B cell (primary cell): ENCODE measurements at regions not wholly inside any gene's neighbourhood (a gene's known extent, or its start where the extent isn't known, plus 50 kb on each side); places are given as distances from the start of the nearest gene placed in this dataset.

Experiments used
- ATAC-seq: fragments of 200-7000 bp; cut with Tn5 transposase; one replicate; pipeline ENCODE4 v1.10.0; 2021; ENCODE audit warnings: low read depth, mild to moderate bottlenecking, moderate number of reproducible peaks, moderate library complexity
- CTCF ChIA-PET: fragments of 350-600 bp; sonication (Branson Sonifier 250); formaldehyde crosslinking; loops from one replicate; lab custom pipeline; 2021; ENCODE audit warnings: antibody characterized with exemption, inconsistent platforms; lab: Charles Lee
- POLR2A ChIA-PET: fragments of 350-600 bp; sonication (Branson Sonifier 250); formaldehyde crosslinking; loops from one replicate; lab custom pipeline; 2021; ENCODE audit warnings: antibody characterized with exemption; lab: Charles Lee
- DNase-seq: peaks from one replicate; pipeline ENCODE4 v3.0.0; 2013
- H2AFZ ChIP-seq: 2 replicates; pipeline ENCODE4 v1.6.1; 2012; ENCODE audit warnings: mild to moderate bottlenecking, low read depth, low read length; ENCODE audit not compliant: insufficient read depth, poor library complexity, severe bottlenecking
- H3K27ac ChIP-seq, 2 donors: 1 replicate in 1 of 2; 2 replicates in 1 of 2; pipeline ENCODE4 v1.5.1; 2012 to 2013; ENCODE audit warnings: low read length in 2 of 2, mild to moderate bottlenecking in 2 of 2, moderate library complexity in 1 of 2
- H3K27me3 ChIP-seq, 4 experiments: fragments of 200-600 bp in 1 of 4; sonication (generic) in 1 of 4; replicated peaks in 1 of 4; 1 replicate in 2 of 4; 2 replicates in 2 of 4; pipeline versions ENCODE4 v1.6.1 to v1.7.0; 2013 to 2016; ENCODE audit warnings: low read length in 3 of 4, mild to moderate bottlenecking in 2 of 4, mixed read lengths in 1 of 4, moderate library complexity in 1 of 4; ENCODE audit not compliant: insufficient read depth in 4 of 4, control insufficient read depth in 3 of 4; ENCODE audit errors: control extremely low read depth in 1 of 4
- H3K36me3 ChIP-seq, 2 experiments: replicated peaks in 1 of 2; 1 replicate in 1 of 2; 2 replicates in 1 of 2; pipeline versions ENCODE4 v1.6.1 to v1.7.1; 2013; ENCODE audit warnings: low read length in 1 of 2; ENCODE audit not compliant: insufficient read depth in 2 of 2, control insufficient read depth in 1 of 2; ENCODE audit errors: control extremely low read depth in 1 of 2, extremely low read depth in 1 of 2
- H3K4me1 ChIP-seq, 2 donors: fragments of 200-600 bp in 1 of 2; sonication (generic) in 1 of 2; 1 replicate in 1 of 2; 2 replicates in 1 of 2; pipeline versions ENCODE4 v1.5.1 to v1.6.1; 2013 to 2017; ENCODE audit warnings: low read length in 2 of 2; ENCODE audit not compliant: control insufficient read depth in 2 of 2, insufficient read depth in 2 of 2
- H3K4me2 ChIP-seq: replicated peaks from 2 replicates; pipeline ENCODE3; 2012; ENCODE audit warnings: mild to moderate bottlenecking, low read depth, low read length; ENCODE audit not compliant: poor library complexity, severe bottlenecking
- H3K4me3 ChIP-seq, 5 experiments: fragments of 200-600 bp in 1 of 5; sonication (generic) in 1 of 5; 1 replicate in 3 of 5; 2 replicates in 2 of 5; pipeline versions ENCODE4 v1.5.1 to v1.7.0; 2011 to 2016; ENCODE audit warnings: low read length in 4 of 5, mild to moderate bottlenecking in 4 of 5, low read depth in 2 of 5, control low read depth in 1 of 5, moderate library complexity in 1 of 5; ENCODE audit not compliant: insufficient read depth in 1 of 5; ENCODE audit errors: control extremely low read depth in 1 of 5, extremely low read depth in 1 of 5
- H3K79me2 ChIP-seq: fragments of 200-600 bp; sonication (generic); one replicate; pipeline ENCODE4 v1.6.0; 2016; ENCODE audit warnings: low read length; ENCODE audit not compliant: control insufficient read depth, insufficient read depth
- H3K9ac ChIP-seq: fragments of 200-600 bp; sonication (generic); 2 replicates; pipeline ENCODE4 v1.6.1; 2017; ENCODE audit warnings: mild to moderate bottlenecking, low read length, moderate library complexity
- H3K9me3 ChIP-seq, 3 donors: one replicate each; pipeline versions ENCODE4 v1.6.1 to v1.7.1; 2013; ENCODE audit warnings: low read length in 2 of 3; ENCODE audit not compliant: control insufficient read depth in 2 of 3, insufficient read depth in 1 of 3; ENCODE audit errors: control extremely low read depth in 1 of 3
- H4K20me1 ChIP-seq: 2 replicates; pipeline ENCODE4 v1.6.0; 2012; ENCODE audit warnings: mild to moderate bottlenecking, low read length; ENCODE audit not compliant: insufficient read depth, control insufficient read depth, poor library complexity, severe bottlenecking
- H3K27ac Mint-ChIP-seq: one replicate; pipeline ENCODE4 v1.8.0; 2021; ENCODE audit warnings: mixed read lengths
- H3K27me3 Mint-ChIP-seq: one replicate; pipeline ENCODE4 v1.8.0; 2021; ENCODE audit warnings: mixed read lengths
- H3K4me1 Mint-ChIP-seq: one replicate; pipeline ENCODE4 v1.8.0; 2021; ENCODE audit warnings: mixed read lengths
- H3K4me3 Mint-ChIP-seq: one replicate; pipeline ENCODE4 v1.8.0; 2021; ENCODE audit warnings: mixed read lengths
- H3K9me3 Mint-ChIP-seq: one replicate; pipeline ENCODE4 v1.8.0; 2022; ENCODE audit warnings: mixed read lengths; ENCODE audit not compliant: insufficient read depth
- EZH2 ChIP-seq: IDR thresholded peaks from 2 replicates; pipeline ENCODE4 v1.6.1; 2012; ENCODE audit warnings: borderline replicate concordance, low read depth, mild to moderate bottlenecking, moderate library complexity, low read length; ENCODE audit not compliant: insufficient read depth, poor library complexity, severe bottlenecking
- WGBS: methylation state at CpG from one replicate; pipeline ENCODE4 v1.1.5; 2013; ENCODE audit warnings: missing lambda C conversion rate; ENCODE audit not compliant: insufficient coverage; 5-methylcytosine and 5-hydroxymethylcytosine counted together
- intact Hi-C: fragments of 100-400 bp; cut with micrococcal nuclease; formaldehyde crosslinking; loops from one replicate; pipeline ENCODE4 v1.10.0; 2022
- TF ChIP-seq, protein P1 (sequence below): fragments of 200-600 bp; IDR thresholded peaks from one replicate; pipeline ENCODE4 v1.8.0; 2022; ENCODE audit warnings: antibody characterized with exemption, mild to moderate bottlenecking

DNA sequence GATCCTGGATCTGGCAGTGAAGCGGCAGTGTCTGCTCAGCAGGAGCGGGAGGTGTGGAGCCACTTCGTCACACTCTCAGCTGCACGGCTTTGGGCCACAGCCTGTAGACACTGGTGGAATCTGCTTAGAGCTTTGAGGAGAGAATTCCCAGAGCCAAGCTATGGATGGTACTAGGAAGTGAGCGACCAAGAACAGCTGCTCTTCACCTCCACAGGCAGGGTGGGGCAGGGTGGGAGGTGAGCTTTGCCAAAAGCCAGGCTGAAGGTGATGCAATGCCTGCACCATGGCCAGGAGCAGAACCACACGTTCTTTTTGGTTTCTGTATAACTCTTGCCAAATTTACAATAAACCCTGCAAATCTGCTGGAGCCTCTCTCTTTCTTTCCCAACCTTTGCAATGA lies 226.1 kb downstream of the ANKRD30B start:
- H3K79me2 ChIP-seq: no peaks in the 10 kb centered on the region
- DNase-seq: no peak

DNA sequence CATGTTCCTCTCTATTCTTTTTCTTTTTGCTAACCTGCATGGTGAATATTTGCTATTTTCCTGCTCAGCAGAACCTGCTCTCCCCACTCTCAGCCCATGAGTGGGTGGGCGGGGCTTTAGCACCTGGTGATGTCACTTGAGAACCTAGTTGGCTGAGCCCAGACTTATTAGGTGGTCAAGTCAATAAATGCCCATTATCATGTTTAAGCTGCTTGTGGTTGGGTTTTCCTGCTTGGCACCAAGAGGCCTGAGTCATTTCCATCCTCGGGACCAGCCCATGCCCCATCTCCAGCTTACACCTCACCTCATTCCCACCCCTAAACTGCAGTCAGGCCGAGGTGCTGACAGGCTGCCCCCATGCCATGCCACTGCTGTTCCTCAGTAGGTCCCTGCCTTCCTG lies 226.6 kb downstream of the ANKRD30B start:
- H3K4me3 Mint-ChIP-seq: no peak overlapping the region
- no peaks in the 10 kb centered on the region for H3K4me1 Mint-ChIP-seq
- no peak overlapping the region for H3K9ac ChIP-seq
- ATAC-seq (no peak), DNase-seq (no peak)
- no peak overlapping the region for H3K27ac ChIP-seq
- no peaks in the 10 kb centered on the region for H3K4me1 ChIP-seq
- H3K9me3 ChIP-seq: peaks cover 0 to 6% (median 0%) of the 10 kb centered on the region in 3 donors
- intact Hi-C loops: no loop called here
- 0% methylated on average over 1 of the region's 3 CpGs for WGBS
- no peak overlapping the region for H3K4me3 ChIP-seq
- ChIA-PET CTCF (no interaction called here), POLR2A (no interaction called here)
- H3K36me3 ChIP-seq: no peaks in the 10 kb centered on the region
- H4K20me1 ChIP-seq: no peaks in the 10 kb centered on the region
- H3K27me3 Mint-ChIP-seq: no peaks in the 10 kb centered on the region
- H2AFZ ChIP-seq: no peak overlapping the region
- no peaks in the 10 kb centered on the region for H3K79me2 ChIP-seq
- no peak for TF ChIP-seq EZH2
- TF ChIP-seq, protein P1, sequence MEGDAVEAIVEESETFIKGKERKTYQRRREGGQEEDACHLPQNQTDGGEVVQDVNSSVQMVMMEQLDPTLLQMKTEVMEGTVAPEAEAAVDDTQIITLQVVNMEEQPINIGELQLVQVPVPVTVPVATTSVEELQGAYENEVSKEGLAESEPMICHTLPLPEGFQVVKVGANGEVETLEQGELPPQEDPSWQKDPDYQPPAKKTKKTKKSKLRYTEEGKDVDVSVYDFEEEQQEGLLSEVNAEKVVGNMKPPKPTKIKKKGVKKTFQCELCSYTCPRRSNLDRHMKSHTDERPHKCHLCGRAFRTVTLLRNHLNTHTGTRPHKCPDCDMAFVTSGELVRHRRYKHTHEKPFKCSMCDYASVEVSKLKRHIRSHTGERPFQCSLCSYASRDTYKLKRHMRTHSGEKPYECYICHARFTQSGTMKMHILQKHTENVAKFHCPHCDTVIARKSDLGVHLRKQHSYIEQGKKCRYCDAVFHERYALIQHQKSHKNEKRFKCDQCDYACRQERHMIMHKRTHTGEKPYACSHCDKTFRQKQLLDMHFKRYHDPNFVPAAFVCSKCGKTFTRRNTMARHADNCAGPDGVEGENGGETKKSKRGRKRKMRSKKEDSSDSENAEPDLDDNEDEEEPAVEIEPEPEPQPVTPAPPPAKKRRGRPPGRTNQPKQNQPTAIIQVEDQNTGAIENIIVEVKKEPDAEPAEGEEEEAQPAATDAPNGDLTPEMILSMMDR: no peak
- no peaks in the 10 kb centered on the region for H3K9me3 Mint-ChIP-seq
- H3K4me2 ChIP-seq: no peak overlapping the region
- H3K27me3 ChIP-seq: no peaks in the 10 kb centered on the region
- no peak overlapping the region for H3K27ac Mint-ChIP-seq

More for the DNA sequence above, 226.1 kb downstream of the ANKRD30B start:
- TF ChIP-seq, protein P1: no peak
- no peak for TF ChIP-seq EZH2
- Histone ChIP-seq H3K9me3 (peaks cover 0 to 6% (median 0%) of the 10 kb centered on the region in 3 donors), H3K27ac (no peak overlapping the region), H3K27me3 (no peaks in the 10 kb centered on the region), H3K9ac (no peak overlapping the region), H3K36me3 (no peaks in the 10 kb centered on the region), H3K4me1 (no peaks in the 10 kb centered on the region), H3K4me2 (no peak overlapping the region), H4K20me1 (no peaks in the 10 kb centered on the region), H2AFZ (no peak overlapping the region), H3K4me3 (no peak overlapping the region)
- H3K9me3 Mint-ChIP-seq: no peaks in the 10 kb centered on the region
- no peak overlapping the region for H3K4me3 Mint-ChIP-seq
- 83% methylated on average over 6 of the region's 6 CpGs for WGBS
- H3K4me1 Mint-ChIP-seq: no peaks in the 10 kb centered on the region
- H3K27ac Mint-ChIP-seq: no peak overlapping the region
- intact Hi-C loops: no loop called here
- ChIA-PET POLR2A (no interaction called here), CTCF (no interaction called here)
- no peaks in the 10 kb centered on the region for H3K27me3 Mint-ChIP-seq
- ATAC-seq: no peak
